K562 (cell line): ENCODE measurements at regions not wholly inside any gene's neighbourhood (a gene's known extent, or its start where the extent isn't known, plus 50 kb on each side); places are given as distances from the start of the nearest gene placed in this dataset.

Source experiments
- ATAC-seq: fragments of 200-7000 bp; cut with Tn5 transposase; 3 replicates; pipeline ENCODE4 v1.9.1; 2020; ENCODE audit warnings: moderate library complexity
- BruUV-seq: library from RNA; stranded (reverse); fragments of 400-500 nt; replicated peaks from 2 replicates; lab custom pipeline; 2021; lab: Mats Ljungman, UMichigan
- CTCF ChIA-PET: fragments of 300-600 bp; formaldehyde crosslinking; extraction: SDS; loops from one replicate; lab custom pipeline; 2021; ENCODE audit warnings: low intra/inter-chr PET ratio; lab: Yijun Ruan, JAX
- POLR2A ChIA-PET: fragments of 300-600, 350-650 bp; sonication (Branson Sonifier 250); formaldehyde crosslinking; extraction: SDS; loops from one replicate; lab custom pipeline; 2021; ENCODE audit warnings: antibody characterized with exemption, inconsistent platforms; lab: Yijun Ruan, JAX
- DNase-seq, 4 experiments: peaks; one replicate each; pipeline versions ENCODE4 v3.0.0 to v3.0.0-alpha.2; 2011 to 2018; ENCODE audit warnings: low spot score in 3 of 4, mixed read lengths in 3 of 4; ENCODE audit errors: extremely low read depth in 1 of 4
- FAIRE-seq: peaks from 2 replicates; lab custom pipeline; 2011; peaks lifted over from hg19 to GRCh38; lab: Jason Lieb, UNC
- H2AFZ ChIP-seq: 2 replicates; pipeline ENCODE4 v1.6.0; 2011; ENCODE audit warnings: low read depth, low read length, control low read depth, inconsistent platforms
- H3K27ac ChIP-seq: fragments of 200-600 bp; 3 replicates; pipeline ENCODE4 v1.8.0; 2011; ENCODE audit warnings: low read depth, mild to moderate bottlenecking, control low read depth, inconsistent platforms, low read length, moderate library complexity, mixed read lengths; ENCODE audit errors: extremely low read depth
- H3K27me3 ChIP-seq, 2 experiments: fragments of 300-600 bp in 1 of 2; 2 replicates in 1 of 2; 3 replicates in 1 of 2; pipeline versions ENCODE4 v1.6.0 to v1.8.0; 2011; ENCODE audit warnings: inconsistent platforms in 2 of 2, low read length in 2 of 2, mild to moderate bottlenecking in 1 of 2, mixed read lengths in 1 of 2, moderate library complexity in 1 of 2; ENCODE audit not compliant: control insufficient read depth in 2 of 2, insufficient read depth in 2 of 2
- H3K36me3 ChIP-seq: fragments of 300-600 bp; 3 replicates; pipeline ENCODE4 v1.8.0; 2011; ENCODE audit warnings: mild to moderate bottlenecking, low read length, inconsistent platforms; ENCODE audit not compliant: control insufficient read depth, insufficient read depth
- H3K4me1 ChIP-seq, 2 experiments: fragments of 200-600 bp in 1 of 2; replicated peaks in 1 of 2; 2 replicates in 1 of 2; 3 replicates in 1 of 2; pipeline versions ENCODE4 v1.5.1 to v1.8.0; 2011; ENCODE audit warnings: inconsistent platforms in 2 of 2, low read length in 2 of 2, mild to moderate bottlenecking in 1 of 2, mixed read lengths in 1 of 2, moderate library complexity in 1 of 2; ENCODE audit not compliant: control insufficient read depth in 2 of 2, insufficient read depth in 2 of 2
- H3K4me2 ChIP-seq: 2 replicates; pipeline ENCODE4 v1.6.1; 2011; ENCODE audit warnings: low read length, control low read depth, inconsistent platforms, mixed read lengths; ENCODE audit not compliant: insufficient read depth
- H3K4me3 ChIP-seq: fragments of 200-600 bp; sonication (generic), shearing (Covaris generic); 2 replicates; pipeline ENCODE4 v1.5.1; 2016; ENCODE audit warnings: control low read depth, inconsistent platforms
- H3K79me2 ChIP-seq: fragments of 200-600 bp; 3 replicates; pipeline ENCODE4 v1.8.0; 2011; ENCODE audit warnings: low read length, inconsistent platforms; ENCODE audit not compliant: control insufficient read depth, insufficient read depth
- H3K9ac ChIP-seq, 2 experiments: 2 replicates each; pipeline versions ENCODE4 v1.6.0 to v1.6.1; 2011; ENCODE audit warnings: low read depth in 2 of 2, low read length in 2 of 2, control low read depth in 1 of 2, inconsistent platforms in 1 of 2, mild to moderate bottlenecking in 1 of 2, mixed read lengths in 1 of 2; ENCODE audit not compliant: insufficient read depth in 1 of 2
- H3K9me1 ChIP-seq: one replicate; pipeline ENCODE4 v1.6.0; 2011; ENCODE audit warnings: inconsistent platforms, mild to moderate bottlenecking, low read length, moderate library complexity; ENCODE audit not compliant: control insufficient read depth, insufficient read depth
- H3K9me3 ChIP-seq: replicated peaks from 2 replicates; pipeline ENCODE4 v1.5.1; 2011; ENCODE audit warnings: low read depth, low read length, inconsistent platforms; ENCODE audit not compliant: control insufficient read depth, insufficient read depth
- H4K20me1 ChIP-seq: replicated peaks from 2 replicates; pipeline ENCODE4 v1.6.1; 2011; ENCODE audit warnings: low read length, inconsistent platforms, mixed read lengths; ENCODE audit not compliant: control insufficient read depth, insufficient read depth
- GTF2B ChIP-seq: IDR thresholded peaks from 2 replicates; pipeline ENCODE4 v1.6.1; 2011; ENCODE audit not compliant: insufficient read length; ENCODE audit errors: extremely low read depth
- HNRNPL ChIP-seq: fragments of 200-400 bp; formaldehyde crosslinking; IDR thresholded peaks from 2 replicates; pipeline ENCODE4 v1.6.1; 2017; ENCODE audit warnings: low read depth, mild to moderate bottlenecking, low read length
- NFXL1 ChIP-seq: fragments of 450-650 bp; formaldehyde crosslinking; IDR thresholded peaks from 2 replicates; pipeline ENCODE4 v1.4.0; 2021; ENCODE audit warnings: mild to moderate bottlenecking
- POLR2AphosphoS5 ChIP-seq: IDR thresholded peaks from 2 replicates; pipeline ENCODE4 v1.6.1; 2011; ENCODE audit warnings: mild to moderate bottlenecking, low read depth, low read length, moderate library complexity; ENCODE audit not compliant: control insufficient read depth, insufficient read depth
- TOE1 ChIP-seq, 2 experiments: fragments of 450-650 bp in 1 of 2; sonication (generic) in 1 of 2; formaldehyde crosslinking in 1 of 2; IDR thresholded peaks; 2 replicates each; pipeline versions ENCODE4 v1.7.1 to v1.8.0; 2016 to 2022; ENCODE audit warnings: borderline replicate concordance in 2 of 2, mild to moderate bottlenecking in 2 of 2, antibody characterized with exemption in 1 of 2, inconsistent platforms in 1 of 2, low read depth in 1 of 2, missing genetic modification reagents in 1 of 2, moderate library complexity in 1 of 2
- ZBTB11 ChIP-seq, 3 experiments: fragments of 200-800 bp in 1 of 3; fragments of 250-450 bp in 1 of 3; fragments of 450-650 bp in 1 of 3; sonication (Bioruptor Pico) in 1 of 3; sonication (Bioruptor generic) in 1 of 3; formaldehyde crosslinking in 1 of 3; IDR thresholded peaks; 2 replicates each; pipeline versions ENCODE4 v1.6.1 to v1.8.0; 2016 to 2022; ENCODE audit warnings: mild to moderate bottlenecking in 2 of 3, missing genetic modification characterization in 2 of 3, missing compliant biosample characterization in 1 of 3, moderate library complexity in 1 of 3
- ZNF274 ChIP-seq: IDR thresholded peaks from 2 replicates; pipeline ENCODE4 v1.6.1; 2011; ENCODE audit warnings: low read depth, mild to moderate bottlenecking, low read length, moderate library complexity, borderline replicate concordance
- ZNF277 ChIP-seq: fragments of 250-450 bp; sonication (Bioruptor Pico); IDR thresholded peaks from 2 replicates; pipeline ENCODE4 v1.8.0; 2022; ENCODE audit warnings: inconsistent platforms, mild to moderate bottlenecking, moderate library complexity, borderline replicate concordance
- WGBS: fragments of 100-300 bp; shearing (Covaris generic); methylation state at CpG from one replicate; pipeline ENCODE4 v1.1.6; 2016; ENCODE audit warnings: low coverage, mixed read lengths; ENCODE audit not compliant: insufficient coverage; ENCODE audit errors: missing lambda C conversion rate; 5-methylcytosine and 5-hydroxymethylcytosine counted together
- in situ Hi-C: fragments of 300-500 bp; cut with MboI; formaldehyde crosslinking; loops from 4 replicates; pipeline ENCODE4 v1.15.0; 2018; ENCODE audit warnings: inconsistent platforms, mixed read lengths
- intact Hi-C: fragments of 100-400 bp; cut with micrococcal nuclease; formaldehyde crosslinking; loops from 2 replicates; pipeline ENCODE4 v1.14.2; 2022

DNA sequence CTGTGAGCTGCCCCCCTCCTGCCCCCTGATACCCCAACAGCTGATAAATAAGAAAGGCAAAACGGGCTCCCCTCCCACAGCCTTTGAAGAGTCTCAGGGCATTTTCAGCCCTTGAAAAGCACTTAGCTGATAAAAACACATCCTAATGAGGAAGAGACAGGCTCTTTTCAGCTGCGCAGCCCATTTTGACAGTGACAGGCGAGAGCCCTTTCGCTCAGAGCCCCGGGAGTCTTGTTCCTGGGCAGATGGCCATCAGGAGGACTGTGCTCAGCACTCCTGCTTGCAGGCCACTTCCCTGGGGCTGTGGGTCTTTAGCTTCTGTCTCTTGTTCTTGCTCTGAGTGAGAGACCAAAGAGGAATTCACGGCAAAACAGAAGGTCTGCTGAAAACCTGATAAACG lies 757.2 kb downstream of the BRD1 start:
- no peak overlapping the region for H2AFZ ChIP-seq
- POLR2A ChIA-PET, result no interaction called here
- H3K27ac ChIP-seq, result no peak overlapping the region
- no peaks in the 10 kb centered on the region for H3K4me1 ChIP-seq
- WGBS, result 0% methylated on average over 6 of the region's 7 CpGs
- H3K36me3 ChIP-seq, result no peaks in the 10 kb centered on the region
- no peak overlapping the region for H3K4me2 ChIP-seq
- no peaks in the 10 kb centered on the region for H4K20me1 ChIP-seq
- H3K4me3 ChIP-seq, result no peak overlapping the region
- no peaks in the 10 kb centered on the region for H3K79me2 ChIP-seq
- CTCF ChIA-PET, result no interaction called here
- ATAC-seq (no peak), DNase-seq (no peak), FAIRE-seq (no peak)
- H3K9me1 ChIP-seq, result no peaks in the 10 kb centered on the region
- H3K27me3 ChIP-seq, result peaks cover 0 to 13% of the 10 kb centered on the region in 2 experiments; a peak in 1 of 5 replicates
- in situ Hi-C loops, result no loop called here
- TF ChIP-seq GTF2B, result no peak
- no TSS peak for BruUV-seq
- H3K9me3 ChIP-seq, result no peaks in the 10 kb centered on the region
- no peak overlapping the region for H3K9ac ChIP-seq
- intact Hi-C loops, result no loop called here

GRCh38 chr22:49068861-49069500 lies 758.7 kb downstream of the BRD1 start:
- 0% methylated on average over 14 of the region's 15 CpGs for WGBS
- BruUV-seq, result no TSS peak
- H3K79me2 ChIP-seq, result no peaks in the 10 kb centered on the region
- TF ChIP-seq TOE1 (IDR thresholded peaks at IDR 0.05; ENCODE audit: borderline replicate concordance), result no peak
- no peak for TF ChIP-seq TOE1 (CRISPR knock-in tag; IDR thresholded peaks at IDR 0.05; ENCODE audit: borderline replicate concordance, low read depth)
- no peak for TF ChIP-seq ZBTB11 (CRISPR knock-in tag; IDR thresholded peaks at IDR 0.05)
- TF ChIP-seq ZNF277 (CRISPR knock-in tag), result no peak
- TF ChIP-seq ZNF274, result no peak
- no peak for TF ChIP-seq HNRNPL
- TF ChIP-seq NFXL1 (CRISPR knock-in tag), result no peak
- TF ChIP-seq POLR2AphosphoS5, result no peak

More at GRCh38 chr22:49068861-49069500, 758.7 kb downstream of the BRD1 start:
- ChIA-PET POLR2A (no interaction called here), CTCF (no interaction called here)
- in situ Hi-C loops (no loop called here), intact Hi-C loops (no loop called here)
- Histone ChIP-seq H3K9me3 (no peaks in the 10 kb centered on the region), H3K9ac (no peak overlapping the region), H3K9me1 (no peaks in the 10 kb centered on the region), H3K27me3 (peaks cover 0 to 13% of the 10 kb centered on the region in 2 experiments; a peak in 1 of 5 replicates), H4K20me1 (no peaks in the 10 kb centered on the region), H3K4me2 (no peak overlapping the region), H3K4me3 (no peak overlapping the region), H3K4me1 (no peaks in the 10 kb centered on the region), H3K36me3 (no peaks in the 10 kb centered on the region), H3K27ac (no peak overlapping the region), H2AFZ (no peak overlapping the region)
- ATAC-seq (no peak), FAIRE-seq (no peak), DNase-seq (no peak)
